ENCODE measurements at regions not wholly inside any gene's neighbourhood (a gene's known extent, or its start where the extent isn't known, plus 50 kb on each side); places are given as distances from the start of the nearest gene placed in this dataset.
A peak's percentile ranks its signal among the peaks of the same experiment; 100 is the strongest.
"Not testable (repeated sequence)": the region's sequence is repeated elsewhere in the genome, so short reads cannot be mapped to it uniquely, and the experiment has no call there.

DNA sequence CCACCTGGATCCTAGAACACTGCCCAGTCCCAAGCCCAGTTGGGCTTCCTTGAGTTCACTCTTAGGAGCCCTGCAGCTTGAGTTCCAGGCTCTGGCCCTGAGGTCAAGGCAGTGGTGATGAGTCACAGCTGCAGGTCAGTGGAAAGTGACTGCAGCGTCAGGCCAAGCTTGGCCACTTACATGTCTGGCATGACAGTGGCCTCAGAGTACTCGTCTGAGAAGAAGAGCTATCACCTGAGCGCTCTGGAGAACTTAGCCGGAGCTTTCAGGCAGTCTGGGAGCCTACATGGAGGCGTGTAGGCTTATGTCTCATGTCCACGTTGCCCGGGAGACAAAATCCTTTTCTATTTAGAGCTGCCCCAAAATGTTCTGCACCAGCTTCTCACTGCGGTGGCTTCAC is 75.6 kb downstream of the ARL6IP4 start:
- Mint-ChIP-seq H3K27me3 (ENCODE audit: low read depth) (no peaks in the 10 kb centered on the region), H3K36me3 (ENCODE audit: low read depth) (peaks cover 2% of the 10 kb centered on the region), H3K27ac (no peak overlapping the region), H3K4me3 (no peak overlapping the region), H3K9me3 (no peaks in the 10 kb centered on the region), H3K4me1 (ENCODE audit: low read depth) (peaks cover 3% of the 10 kb centered on the region)
- CTCF ChIA-PET: interaction anchor here (0.9 to 2.6 kb wide), 2 partner anchors 12 to 19 kb away, joined by 3 to 9 read pairs; no protein-coding TSS in a partner anchor
- intact Hi-C loops (cut with micrococcal nuclease): no loop called here
- DNase-seq: no peak

DNA sequence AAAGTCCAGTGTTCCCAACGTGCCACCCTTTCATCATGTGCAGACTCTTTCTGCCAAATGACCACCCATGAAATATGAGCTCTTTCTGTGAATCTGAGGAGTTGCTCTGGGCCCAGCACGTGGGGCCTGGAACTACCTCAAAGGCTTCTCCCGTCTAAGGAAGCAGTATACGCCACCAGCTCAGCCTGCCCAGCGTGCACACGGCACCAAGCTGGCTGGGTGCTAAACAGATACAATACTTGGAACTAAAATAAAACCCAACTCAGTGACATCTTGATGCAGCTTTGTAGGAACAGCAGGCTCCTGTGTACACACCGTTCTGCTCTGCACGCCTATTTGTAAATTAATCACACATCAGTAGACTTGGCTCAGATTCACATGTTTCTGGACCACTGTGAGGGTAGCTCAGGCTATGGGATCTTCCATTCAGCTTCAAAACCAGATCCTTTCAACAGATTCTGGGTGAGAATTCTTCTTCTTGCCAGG is 74.8 kb downstream of the ARL6IP4 start:
- intact Hi-C loops (cut with micrococcal nuclease): no loop called here
- CTCF ChIA-PET: interaction anchor here (0.7 to 2.6 kb wide), 3 partner anchors 11 to 20 kb away, joined by 3 to 9 read pairs (median 3); no protein-coding TSS in a partner anchor
- no peaks in the 10 kb centered on the region for H3K9me3 Mint-ChIP-seq
- peaks cover 2% of the 10 kb centered on the region for H3K36me3 Mint-ChIP-seq (ENCODE audit: low read depth)
- no peaks in the 10 kb centered on the region for H3K27me3 Mint-ChIP-seq (ENCODE audit: low read depth)
- no peak overlapping the region for H3K4me3 Mint-ChIP-seq
- no peak overlapping the region for H3K27ac Mint-ChIP-seq
- DNase-seq: no peak
- peaks cover 6% of the 10 kb centered on the region for H3K4me1 Mint-ChIP-seq (ENCODE audit: low read depth)

DNA sequence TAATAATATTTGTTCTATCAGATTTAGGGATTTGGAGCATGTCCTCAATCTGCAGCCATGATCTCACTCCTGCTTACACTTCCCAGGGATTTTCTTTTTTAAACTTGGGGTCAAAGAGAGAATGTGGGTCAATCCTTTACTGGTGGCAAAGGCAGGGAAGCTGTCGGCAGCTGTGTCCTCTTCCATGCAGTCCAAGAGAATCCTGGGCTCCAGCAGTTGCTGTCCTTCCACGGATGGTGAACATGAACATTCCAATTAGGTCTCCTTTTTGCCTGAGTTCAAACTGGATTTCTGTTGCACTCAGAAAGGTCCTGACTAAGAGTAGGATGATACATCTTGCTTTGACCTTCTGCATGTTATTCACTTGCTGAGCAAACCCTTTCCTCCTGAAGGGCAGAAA is 73.9 kb downstream of the ARL6IP4 start:
- CTCF ChIA-PET: interaction anchor here (2.6 kb wide), 1 partner anchor 10 kb away, joined by 9 read pairs; no protein-coding TSS in a partner anchor

DNA sequence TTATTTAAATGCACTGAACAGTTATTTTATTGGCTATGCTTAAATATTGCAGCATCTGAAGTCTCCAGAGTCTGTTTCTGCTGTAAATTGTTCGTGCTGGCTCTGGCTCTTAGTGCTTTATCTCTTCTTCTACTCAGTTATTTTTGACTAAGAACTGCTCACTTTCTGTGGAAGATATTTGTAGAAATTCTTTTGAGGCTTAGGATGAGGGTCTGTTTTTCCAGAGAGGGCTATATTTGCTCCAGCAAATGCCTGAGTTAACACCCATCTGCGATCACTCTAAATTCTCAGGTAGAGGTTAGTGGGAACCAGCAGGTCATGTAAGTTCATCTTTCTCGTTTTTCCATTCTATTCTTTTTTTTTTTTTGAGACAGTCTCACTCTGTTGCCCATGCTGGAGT is 71.1 kb downstream of the ARL6IP4 start:
- no peak overlapping the region for H3K27ac Mint-ChIP-seq
- H3K27me3 Mint-ChIP-seq (ENCODE audit: low read depth): no peaks in the 10 kb centered on the region
- CTCF ChIA-PET: no interaction called here
- H3K36me3 Mint-ChIP-seq (ENCODE audit: low read depth): peaks cover 2% of the 10 kb centered on the region
- intact Hi-C loops (cut with micrococcal nuclease): no loop called here
- H3K4me3 Mint-ChIP-seq: no peak overlapping the region
- no peak for DNase-seq
- H3K9me3 Mint-ChIP-seq: no peaks in the 10 kb centered on the region
- peaks cover 35% of the 10 kb centered on the region for H3K4me1 Mint-ChIP-seq (ENCODE audit: low read depth)

More for the DNA sequence above, 73.9 kb downstream of the ARL6IP4 start:
- intact Hi-C loops (cut with micrococcal nuclease): no loop called here
- no peak for DNase-seq
- H3K9me3 Mint-ChIP-seq: no peaks in the 10 kb centered on the region
- H3K4me1 Mint-ChIP-seq (ENCODE audit: low read depth): peaks cover 13% of the 10 kb centered on the region
- no peak overlapping the region for H3K27ac Mint-ChIP-seq
- peaks cover 2% of the 10 kb centered on the region for H3K36me3 Mint-ChIP-seq (ENCODE audit: low read depth)
- H3K27me3 Mint-ChIP-seq (ENCODE audit: low read depth): no peaks in the 10 kb centered on the region
- H3K4me3 Mint-ChIP-seq: no peak overlapping the region

DNA sequence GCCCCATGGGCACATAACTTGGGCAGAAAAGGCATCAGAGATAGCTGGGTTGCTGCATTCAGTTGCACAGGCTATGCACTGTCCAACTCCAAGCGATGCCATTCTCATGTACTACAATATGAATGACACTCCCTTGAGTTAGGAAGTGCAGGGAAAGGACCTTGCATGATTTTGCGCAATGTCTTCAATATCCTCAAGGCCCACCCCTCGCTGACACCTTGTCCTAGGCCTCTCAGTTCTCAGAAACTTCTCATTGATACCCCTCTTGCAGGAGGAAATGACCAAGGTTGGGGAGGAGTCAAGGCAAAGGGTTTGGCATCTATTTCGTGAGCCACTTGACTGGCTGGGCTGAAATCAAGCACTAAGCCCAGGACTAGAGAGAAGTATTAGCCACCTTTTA is 70.4 kb downstream of the ARL6IP4 start:
- H3K27ac Mint-ChIP-seq: no peak overlapping the region
- DNase-seq: no peak
- no peaks in the 10 kb centered on the region for H3K27me3 Mint-ChIP-seq (ENCODE audit: low read depth)

DNA sequence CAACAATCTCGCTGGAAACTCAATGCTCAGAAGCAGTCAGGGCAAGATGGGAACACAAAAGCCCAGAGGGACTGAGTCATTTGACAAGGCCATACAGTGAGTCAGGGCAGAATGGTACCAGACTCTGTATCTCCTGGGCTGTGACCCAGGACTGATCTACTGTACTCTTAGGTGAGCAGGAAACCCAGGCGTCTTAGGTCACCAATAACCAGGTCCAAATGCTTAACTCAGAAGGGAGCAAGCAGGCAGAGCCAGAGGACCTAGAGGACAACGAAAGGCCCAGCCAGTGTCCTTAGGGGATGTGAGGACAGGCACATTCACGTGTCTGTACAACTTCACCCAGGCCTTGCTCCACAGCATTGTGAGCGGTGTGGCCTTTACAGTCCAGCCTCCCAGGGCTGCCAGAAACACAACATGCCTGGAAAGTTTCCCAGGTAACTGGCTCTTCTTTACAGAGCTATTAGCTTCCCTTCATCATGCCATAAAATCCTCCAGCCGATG is 69.9 kb downstream of the ARL6IP4 start:
- Mint-ChIP-seq H3K36me3 (ENCODE audit: low read depth) (no peaks in the 10 kb centered on the region), H3K4me1 (ENCODE audit: low read depth) (peaks cover 40% of the 10 kb centered on the region), H3K27me3 (ENCODE audit: low read depth) (no peaks in the 10 kb centered on the region), H3K27ac (no peak overlapping the region), H3K9me3 (no peaks in the 10 kb centered on the region), H3K4me3 (no peak overlapping the region)
- DNase-seq: peak; percentile 36
- CTCF ChIA-PET: interaction anchor here (1.6 kb wide), 1 partner anchor 8 kb away, joined by 3 read pairs; no protein-coding TSS in a partner anchor
- intact Hi-C loops (cut with micrococcal nuclease): no loop called here

More for the DNA sequence above, 70.4 kb downstream of the ARL6IP4 start:
- H3K4me1 Mint-ChIP-seq (ENCODE audit: low read depth): peaks cover 39% of the 10 kb centered on the region
- H3K4me3 Mint-ChIP-seq: no peak overlapping the region
- CTCF ChIA-PET: no interaction called here
- intact Hi-C loops (cut with micrococcal nuclease): no loop called here
- no peaks in the 10 kb centered on the region for H3K9me3 Mint-ChIP-seq
- H3K36me3 Mint-ChIP-seq (ENCODE audit: low read depth): peaks cover under 1% of the 10 kb centered on the region

DNA sequence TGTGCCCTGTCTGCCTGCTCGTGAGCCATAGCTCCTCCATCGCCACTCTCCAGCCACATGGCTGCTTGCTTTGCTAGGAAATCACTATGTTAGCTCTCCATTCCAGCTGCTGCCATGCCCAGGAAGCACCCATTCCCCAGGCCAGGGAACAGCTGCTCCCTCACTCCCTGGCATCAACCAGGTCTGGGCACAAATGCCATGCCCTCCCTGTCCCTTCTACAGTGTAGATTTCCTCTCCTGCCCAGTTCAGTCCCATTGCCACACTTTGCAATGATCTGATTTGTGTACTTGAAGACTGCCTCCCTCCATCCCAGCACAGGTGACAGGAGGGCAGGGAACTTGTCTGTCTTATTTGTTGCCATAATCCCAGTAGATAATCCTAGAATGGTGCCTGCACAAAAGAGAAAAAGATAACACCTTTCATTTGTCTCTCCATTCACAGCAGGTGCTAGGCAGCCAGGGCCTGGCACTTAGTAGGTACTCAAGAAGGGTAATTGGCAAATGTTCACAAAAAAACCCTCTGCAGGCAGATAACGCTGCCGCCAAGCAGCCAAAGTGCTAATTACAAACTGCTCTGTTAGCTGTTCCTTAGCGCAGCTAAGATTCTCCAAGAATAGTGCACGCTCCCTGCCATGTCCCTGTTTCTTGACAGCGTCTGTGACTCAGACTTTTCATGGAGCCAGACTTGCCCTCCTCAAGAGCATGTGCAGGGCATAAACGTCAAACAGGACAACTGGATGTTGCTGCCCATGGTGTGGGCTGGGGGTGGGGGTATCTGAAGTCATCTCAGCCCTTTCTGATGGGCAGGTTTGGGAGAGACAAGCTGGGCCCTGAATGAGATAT is 69.1 kb downstream of the ARL6IP4 start:
- Mint-ChIP-seq H3K4me3 (no peak overlapping the region), H3K36me3 (ENCODE audit: low read depth) (no peaks in the 10 kb centered on the region), H3K27ac (no peak overlapping the region), H3K9me3 (no peaks in the 10 kb centered on the region), H3K4me1 (ENCODE audit: low read depth) (peaks cover 46% of the 10 kb centered on the region), H3K27me3 (ENCODE audit: low read depth) (no peaks in the 10 kb centered on the region)
- CTCF ChIA-PET: interaction anchor here (1.6 kb wide), 1 partner anchor 9 kb away, joined by 3 read pairs; no protein-coding TSS in a partner anchor
- no peak for DNase-seq
- intact Hi-C loops (cut with micrococcal nuclease): no loop called here

DNA sequence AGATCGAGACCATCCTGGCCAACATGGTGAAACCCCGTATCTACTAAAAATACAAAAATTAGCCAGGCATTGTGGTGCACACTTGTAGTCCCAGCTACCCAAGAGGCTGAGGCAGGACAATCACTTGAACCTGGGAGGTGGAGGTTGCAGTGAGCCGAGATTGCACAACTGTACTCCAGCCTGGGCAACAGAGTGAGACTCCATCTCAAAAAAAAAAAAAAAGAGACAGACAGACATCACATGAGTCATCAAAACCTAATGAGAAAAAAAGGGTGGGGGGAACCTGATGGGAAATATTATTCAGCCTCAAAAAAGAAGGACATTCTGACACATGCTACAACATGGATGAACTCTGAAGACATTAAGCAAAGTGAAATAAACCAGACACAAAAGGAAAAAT is 67.4 kb downstream of the ARL6IP4 start:
- H3K4me3 Mint-ChIP-seq; DNase-seq; H3K27me3 Mint-ChIP-seq (ENCODE audit: low read depth); H3K9me3 Mint-ChIP-seq; intact Hi-C loops (cut with micrococcal nuclease); H3K36me3 Mint-ChIP-seq (ENCODE audit: low read depth): not testable (repeated sequence)
- Mint-ChIP-seq H3K4me1 (ENCODE audit: low read depth) (peaks cover 61% of the 10 kb centered on the region), H3K27ac (peak overlapping the region; percentile 39)
- CTCF ChIA-PET: interaction anchor here (0.7 kb wide), 1 partner anchor 254 kb away, joined by 7 read pairs; no protein-coding TSS in a partner anchor

DNA sequence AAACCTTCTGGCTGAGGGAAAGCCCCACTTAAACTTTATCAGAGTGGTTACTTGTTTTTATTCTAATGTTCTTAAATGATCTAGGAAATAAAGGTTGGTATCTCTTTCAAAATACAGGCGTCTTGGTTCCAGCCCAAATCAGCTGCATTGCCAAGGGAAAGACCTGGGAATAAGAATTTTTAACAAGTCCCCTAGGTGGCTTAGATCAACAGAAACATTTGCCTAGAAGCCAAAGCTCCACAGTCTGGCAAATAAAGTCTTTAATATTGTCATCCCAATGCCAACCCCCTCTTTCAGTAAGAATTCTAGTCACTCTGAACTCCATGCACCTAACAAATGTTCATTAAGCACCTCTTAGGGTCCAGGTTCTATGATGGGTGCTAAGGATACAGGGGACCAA is 66.8 kb downstream of the ARL6IP4 start:
- intact Hi-C loops (cut with micrococcal nuclease): no loop called here
- peaks cover 61% of the 10 kb centered on the region for H3K4me1 Mint-ChIP-seq (ENCODE audit: low read depth)
- CTCF ChIA-PET: interaction anchor here (0.6 to 5.5 kb wide), 5 partner anchors 12 to 253 kb away, joined by 3 to 53 read pairs (median 7); no protein-coding TSS in a partner anchor

DNA sequence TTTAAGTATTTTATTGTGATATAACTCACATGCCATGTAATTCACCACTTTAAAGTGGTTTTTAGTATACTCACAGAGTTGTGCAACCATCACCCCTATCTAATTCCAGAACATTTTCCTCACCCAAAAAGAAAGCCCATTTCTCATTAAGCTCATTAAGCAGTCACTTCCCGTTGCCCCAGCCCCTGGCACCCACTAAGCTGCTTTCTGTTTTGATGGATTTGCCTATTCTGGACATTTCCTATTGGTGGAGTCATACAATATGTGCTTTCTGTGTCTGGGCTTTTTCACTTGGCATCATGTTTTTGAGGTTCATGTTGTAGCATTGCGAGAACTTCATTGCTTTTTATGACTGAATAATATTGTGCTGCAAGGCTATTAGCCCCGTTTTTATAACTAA is 66.0 kb downstream of the ARL6IP4 start:
- H3K9me3 Mint-ChIP-seq: no peaks in the 10 kb centered on the region
- no peak for DNase-seq
- peaks cover 59% of the 10 kb centered on the region for H3K4me1 Mint-ChIP-seq (ENCODE audit: low read depth)
- CTCF ChIA-PET: interaction anchor here (4.8 to 5.5 kb wide), 2 partner anchors 30 to 192 kb away, joined by 44 to 53 read pairs; no protein-coding TSS in a partner anchor
- H3K27me3 Mint-ChIP-seq (ENCODE audit: low read depth): no peaks in the 10 kb centered on the region
- H3K27ac Mint-ChIP-seq: no peak overlapping the region
- intact Hi-C loops (cut with micrococcal nuclease): no loop called here
- no peak overlapping the region for H3K4me3 Mint-ChIP-seq
- no peaks in the 10 kb centered on the region for H3K36me3 Mint-ChIP-seq (ENCODE audit: low read depth)

More for the DNA sequence above, 66.8 kb downstream of the ARL6IP4 start:
- H3K9me3 Mint-ChIP-seq: no peaks in the 10 kb centered on the region
- H3K36me3 Mint-ChIP-seq (ENCODE audit: low read depth): no peaks in the 10 kb centered on the region
- no peaks in the 10 kb centered on the region for H3K27me3 Mint-ChIP-seq (ENCODE audit: low read depth)
- no peak for DNase-seq
- H3K27ac Mint-ChIP-seq: no peak overlapping the region
- no peak overlapping the region for H3K4me3 Mint-ChIP-seq

DNA sequence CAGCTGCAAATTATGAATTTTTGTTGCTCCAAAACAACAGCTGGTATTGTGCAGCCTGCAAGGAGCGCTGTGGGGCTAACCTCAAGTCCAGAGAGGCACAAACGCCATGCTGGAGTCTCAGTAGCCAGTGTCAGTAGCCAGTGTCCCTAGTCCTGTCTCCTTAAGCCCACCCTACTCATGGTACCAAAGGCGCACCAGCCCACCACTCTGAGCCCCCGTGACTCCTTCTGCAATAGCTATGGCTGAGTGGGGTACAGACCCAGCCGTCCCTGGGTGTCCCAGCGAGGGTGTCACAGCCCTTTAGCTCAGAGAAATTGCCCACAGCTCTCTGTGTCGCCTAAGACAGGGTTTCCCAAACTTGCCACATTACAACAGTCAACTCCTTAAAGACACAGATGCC is 65.2 kb downstream of the ARL6IP4 start:
- H3K4me3 Mint-ChIP-seq: no peak overlapping the region
- H3K36me3 Mint-ChIP-seq (ENCODE audit: low read depth): no peaks in the 10 kb centered on the region
- no peak overlapping the region for H3K27ac Mint-ChIP-seq
- CTCF ChIA-PET: interaction anchor here (1.0 to 5.5 kb wide), 5 partner anchors 10 to 192 kb away, joined by 3 to 53 read pairs (median 9); no protein-coding TSS in a partner anchor
- no peak for DNase-seq
- H3K9me3 Mint-ChIP-seq: no peaks in the 10 kb centered on the region
- H3K4me1 Mint-ChIP-seq (ENCODE audit: low read depth): peaks cover 57% of the 10 kb centered on the region
- no peaks in the 10 kb centered on the region for H3K27me3 Mint-ChIP-seq (ENCODE audit: low read depth)
- intact Hi-C loops (cut with micrococcal nuclease): no loop called here

DNA sequence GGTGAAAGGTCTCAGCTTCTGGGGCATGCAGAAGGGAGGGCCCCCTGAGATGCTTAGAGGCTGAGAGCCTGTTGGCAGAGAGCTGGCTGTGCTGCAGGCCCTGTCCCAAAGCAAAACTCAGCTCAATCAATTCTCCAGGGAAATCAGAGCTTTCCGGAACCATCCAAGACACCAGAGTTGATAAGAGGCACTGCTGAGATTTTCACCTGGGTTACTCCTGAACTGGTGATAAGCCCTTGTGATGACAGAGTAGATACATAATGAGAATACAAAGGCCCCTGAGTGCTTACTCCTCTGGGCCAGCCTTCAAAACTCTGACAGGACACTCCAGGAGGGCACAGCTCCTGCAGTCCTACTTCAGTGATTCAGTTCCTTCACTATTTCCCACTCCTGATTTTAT is 63.9 kb downstream of the ARL6IP4 start:
- no peak for DNase-seq
- Mint-ChIP-seq H3K9me3 (no peaks in the 10 kb centered on the region), H3K27ac (no peak overlapping the region), H3K36me3 (ENCODE audit: low read depth) (no peaks in the 10 kb centered on the region), H3K4me1 (ENCODE audit: low read depth) (peaks cover 48% of the 10 kb centered on the region), H3K27me3 (ENCODE audit: low read depth) (no peaks in the 10 kb centered on the region), H3K4me3 (no peak overlapping the region)
- CTCF ChIA-PET: interaction anchor here (0.6 to 5.5 kb wide), 19 partner anchors 8 to 301 kb away, joined by 3 to 53 read pairs (median 5); partner anchors contain the start of gene PITPNM2
- intact Hi-C loops (cut with micrococcal nuclease): loop anchor here (5.0 kb wide), 1 partner anchor 88 kb away; no protein-coding TSS in a partner anchor
